Colonic mucosa (tissue), 4 donors: ENCODE measurements at regions not wholly inside any gene's neighbourhood (a gene's known extent, or its start where the extent isn't known, plus 50 kb on each side); places are given as distances from the start of the nearest gene placed in this dataset.

ENCODE experiments used
- DNase-seq: peaks from one replicate; pipeline ENCODE4 v3.0.0-alpha.2; 2020
- H3K27ac ChIP-seq: fragments of 200-600 bp; one replicate; pipeline ENCODE4 v1.8.0; 2021
- H3K27me3 ChIP-seq: fragments of 200-600 bp; one replicate; pipeline ENCODE4 v1.8.0; 2021
- H3K36me3 ChIP-seq: fragments of 200-600 bp; one replicate; pipeline ENCODE4 v1.8.0; 2021
- H3K4me1 ChIP-seq: fragments of 200-600 bp; one replicate; pipeline ENCODE4 v1.8.0; 2021; ENCODE audit warnings: mild to moderate bottlenecking
- H3K4me3 ChIP-seq: fragments of 200-600 bp; one replicate; pipeline ENCODE4 v1.8.0; 2021
- H3K9ac ChIP-seq, 2 donors: one replicate each; pipeline ENCODE4 v1.7.0; 2013; ENCODE audit warnings: control low read depth in 2 of 2, low read depth in 2 of 2, low read length in 2 of 2
- H3K9me3 ChIP-seq: fragments of 200-600 bp; one replicate; pipeline ENCODE4 v1.8.0; 2021
- CTCF ChIP-seq: fragments of 200-600 bp; IDR thresholded peaks from one replicate; pipeline ENCODE4 v1.8.0; 2022; ENCODE audit warnings: antibody characterized with exemption, mild to moderate bottlenecking
- intact Hi-C: fragments of 100-400 bp; cut with DNase I; formaldehyde crosslinking; loops from one replicate; pipeline ENCODE4 v1.14.1; 2022
- donor health status: healthy.
- donor health status: DM: no; HTN: no; CAD: no.
- donor health status: DM: no; HTN: no; CAD: no.

GRCh38 chr1:55617288-55617982 lies 402.3 kb upstream of the USP24 start:
- DNase-seq: no peak
- Histone ChIP-seq H3K4me1 (no peaks in the 10 kb centered on the region), H3K27ac (no peak overlapping the region), H3K4me3 (no peak overlapping the region), H3K36me3 (no peaks in the 10 kb centered on the region), H3K27me3 (no peaks in the 10 kb centered on the region), H3K9ac (no peak overlapping the region), H3K9me3 (no peaks in the 10 kb centered on the region)
- no peak for TF ChIP-seq CTCF
- intact Hi-C loops: no loop called here

- H3K27me3 ChIP-seq: no peaks in the 10 kb centered on the region
- no peaks in the 10 kb centered on the region for H3K36me3 ChIP-seq
- TF ChIP-seq CTCF: no peak
- no peaks in the 10 kb centered on the region for H3K9me3 ChIP-seq
- no peak overlapping the region for H3K4me3 ChIP-seq
- DNase-seq: no peak
- H3K9ac ChIP-seq: no peak overlapping the region
- H3K27ac ChIP-seq: no peak overlapping the region
- intact Hi-C loops: no loop called here
- H3K4me1 ChIP-seq: no peaks in the 10 kb centered on the region
Observed at GRCh38 chr1:55612988-55613387, 397.8 kb upstream of the USP24 start.

- Histone ChIP-seq H3K4me1 (no peaks in the 10 kb centered on the region), H3K36me3 (no peaks in the 10 kb centered on the region), H3K27me3 (no peaks in the 10 kb centered on the region), H3K4me3 (no peak overlapping the region), H3K27ac (no peak overlapping the region), H3K9ac (no peak overlapping the region), H3K9me3 (no peaks in the 10 kb centered on the region)
- no peak for DNase-seq
- TF ChIP-seq CTCF: no peak
- intact Hi-C loops: no loop called here
Observed at GRCh38 chr1:55611123-55611522, 396.0 kb upstream of the USP24 start.

- H3K4me3 ChIP-seq: no peak overlapping the region
- no peaks in the 10 kb centered on the region for H3K36me3 ChIP-seq
- no peaks in the 10 kb centered on the region for H3K27me3 ChIP-seq
- DNase-seq: no peak
- H3K9me3 ChIP-seq: no peaks in the 10 kb centered on the region
- intact Hi-C loops: no loop called here
- H3K9ac ChIP-seq: no peak overlapping the region
- TF ChIP-seq CTCF: no peak
- no peak overlapping the region for H3K27ac ChIP-seq
- H3K4me1 ChIP-seq: no peaks in the 10 kb centered on the region
Observed at GRCh38 chr1:55610203-55610602, 395.0 kb upstream of the USP24 start.

GRCh38 chr1:55609630-55610029 lies 394.5 kb upstream of the USP24 start:
- Histone ChIP-seq H3K36me3 (no peaks in the 10 kb centered on the region), H3K4me3 (no peak overlapping the region), H3K27ac (no peak overlapping the region), H3K9ac (no peak overlapping the region), H3K27me3 (no peaks in the 10 kb centered on the region), H3K9me3 (no peaks in the 10 kb centered on the region), H3K4me1 (no peaks in the 10 kb centered on the region)
- no peak for TF ChIP-seq CTCF
- DNase-seq: no peak
- intact Hi-C loops: no loop called here
